ENCODE measurements at regions not wholly inside any gene's neighbourhood (a gene's known extent, or its start where the extent isn't known, plus 50 kb on each side); places are given as distances from the start of the nearest gene placed in this dataset.

GRCh38 chr4:149952101-149952500, 126.1 kb upstream of the DCLK2 start:
- TF ChIP-seq CTCF (IDR thresholded peaks at IDR 0.05), result no peak
- TF ChIP-seq POLR2AphosphoS5 (IDR thresholded peaks at IDR 0.05; ENCODE audit: low read depth, low read length), result no peak
- TF ChIP-seq SIN3A (IDR thresholded peaks at IDR 0.05; ENCODE audit: borderline replicate concordance, insufficient read depth, low read depth, low read length), result no peak
- TF ChIP-seq REST (IDR thresholded peaks at IDR 0.05; ENCODE audit: insufficient read depth in 1 of 2, low read depth in 2 of 2, low read length in 1 of 2), result no peak
- TF ChIP-seq TCF7L2 (IDR thresholded peaks at IDR 0.05; ENCODE audit: low read depth, low read length), result no peak
- H3K4me1 ChIP-seq (ENCODE audit: control insufficient read depth, insufficient read depth, low read length), result no peaks in the 10 kb centered on the region

GRCh38 chr4:149952716-149953115, 125.5 kb upstream of the DCLK2 start:
- intact Hi-C loops (cut with micrococcal nuclease; ENCODE audit: unreplicated experiment), result no loop called here
- DNase-seq (ENCODE audit: low read depth, low spot score) (no peak), ATAC-seq (no peak)
- TF ChIP-seq POLR2AphosphoS5 (IDR thresholded peaks at IDR 0.05; ENCODE audit: low read depth, low read length), result no peak
- no peak for TF ChIP-seq TCF7L2 (IDR thresholded peaks at IDR 0.05; ENCODE audit: low read depth, low read length)
- TF ChIP-seq CTCF (IDR thresholded peaks at IDR 0.05), result no peak
- TF ChIP-seq REST (IDR thresholded peaks at IDR 0.05; ENCODE audit: insufficient read depth in 1 of 2, low read depth in 2 of 2, low read length in 1 of 2), result no peak
- TF ChIP-seq SIN3A (IDR thresholded peaks at IDR 0.05; ENCODE audit: borderline replicate concordance, insufficient read depth, low read depth, low read length), result no peak
- CTCF ChIA-PET, result interaction anchor here (0.7 kb wide), 1 partner anchor 771 kb away, joined by 14 read pairs; no protein-coding TSS in a partner anchor
- no peaks in the 10 kb centered on the region for H3K4me1 ChIP-seq (ENCODE audit: control insufficient read depth, insufficient read depth, low read length)
- H3K27ac ChIP-seq (ENCODE audit: low read length), result no peak overlapping the region
- POLR2A ChIA-PET, result interaction anchor here (0.7 kb wide), 1 partner anchor 57 kb away, joined by 10 read pairs; no protein-coding TSS in a partner anchor
- no TSS peak for BruUV-seq (replicated peaks)
- no peaks in the 10 kb centered on the region for H3K9me3 ChIP-seq (ENCODE audit: control insufficient read depth, insufficient read depth, low read depth, low read length)
- H3K4me3 ChIP-seq (ENCODE audit: low read depth in 2 of 2, low read length in 2 of 2), result no peak overlapping the region
- no peaks in the 10 kb centered on the region for H3K27me3 ChIP-seq (ENCODE audit: control insufficient read depth, insufficient read depth, low read length)
- in situ Hi-C loops (cut with HindIII; ENCODE audit: low pct_unique_long_range_greater_than_20kb, low sequenced_read_pairs), result no loop called here
- H3K36me3 ChIP-seq (ENCODE audit: control insufficient read depth, insufficient read depth, low read length), result no peaks in the 10 kb centered on the region

More at GRCh38 chr4:149952101-149952500, 126.1 kb upstream of the DCLK2 start:
- Histone ChIP-seq H3K27me3 (ENCODE audit: control insufficient read depth, insufficient read depth, low read length) (no peaks in the 10 kb centered on the region), H3K4me3 (ENCODE audit: low read depth in 2 of 2, low read length in 2 of 2) (no peak overlapping the region), H3K36me3 (ENCODE audit: control insufficient read depth, insufficient read depth, low read length) (no peaks in the 10 kb centered on the region), H3K9me3 (ENCODE audit: control insufficient read depth, insufficient read depth, low read depth, low read length) (no peaks in the 10 kb centered on the region), H3K27ac (ENCODE audit: low read length) (no peak overlapping the region)
- no peak for DNase-seq (ENCODE audit: low read depth, low spot score)
- intact Hi-C loops (cut with micrococcal nuclease; ENCODE audit: unreplicated experiment) (no loop called here), in situ Hi-C loops (cut with HindIII; ENCODE audit: low pct_unique_long_range_greater_than_20kb, low sequenced_read_pairs) (no loop called here)
- ATAC-seq, result no peak
- POLR2A ChIA-PET, result interaction anchor here (0.7 kb wide), 1 partner anchor 57 kb away, joined by 10 read pairs; no protein-coding TSS in a partner anchor
- BruUV-seq (replicated peaks), result no TSS peak
- CTCF ChIA-PET, result interaction anchor here (0.7 kb wide), 1 partner anchor 772 kb away, joined by 14 read pairs; no protein-coding TSS in a partner anchor

All from Panc1 (cell line).